ENCODE measurements at regions not wholly inside any gene's neighbourhood (a gene's known extent, or its start where the extent isn't known, plus 50 kb on each side); places are given as distances from the start of the nearest gene placed in this dataset.

DNA sequence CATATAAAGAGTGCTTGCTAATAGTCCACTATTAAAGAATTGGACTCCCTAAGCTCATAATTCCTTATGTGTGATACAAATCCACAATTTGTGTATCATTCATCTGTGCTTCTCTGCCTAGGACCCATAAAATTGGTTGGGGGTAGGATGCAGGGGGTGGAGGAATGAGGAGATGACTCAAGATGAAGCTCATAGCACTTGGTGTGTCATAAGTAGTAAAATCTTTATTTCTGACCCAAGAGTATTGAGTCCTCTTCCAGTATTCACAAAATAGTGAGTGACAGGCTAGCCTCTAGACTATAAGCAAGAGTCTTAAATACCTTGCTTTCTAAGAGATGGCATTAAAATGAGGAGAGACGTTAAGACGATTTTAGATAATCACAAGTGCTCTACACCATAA is 390.9 kb upstream of the CDH19 start:
- no peaks in the 10 kb centered on the region for H3K36me3 ChIP-seq (ENCODE audit: control insufficient read depth in 2 of 4, insufficient read depth in 4 of 4, low read length in 3 of 4)
- H2AK5ac ChIP-seq (ENCODE audit: low read depth, low read length), result no peak overlapping the region
- DNase-seq (ENCODE audit: low read depth in 1 of 2, low spot score in 2 of 2) (no peak), FAIRE-seq (no peak)
- no peaks in the 10 kb centered on the region for H4K20me1 ChIP-seq (replicated peaks in 1 of 2; ENCODE audit: control insufficient read depth in 1 of 2, insufficient read depth in 2 of 2, low read length in 2 of 2)
- H3K23ac ChIP-seq (ENCODE audit: insufficient read length), result no peak overlapping the region
- no peak overlapping the region for H3K9ac ChIP-seq (replicated peaks in 1 of 4; ENCODE audit: extremely low read depth in 1 of 4, low read depth in 3 of 4, low read length in 3 of 4)
- no peak for TF ChIP-seq RBBP5 (IDR thresholded peaks at IDR 0.05; ENCODE audit: borderline replicate concordance, low read depth, low read length)
- no peak for TF ChIP-seq TAF1 (IDR thresholded peaks at IDR 0.05; ENCODE audit: low read depth, low read length)
- no peaks in the 10 kb centered on the region for H3K79me1 ChIP-seq (ENCODE audit: low read depth, low read length)
- H2BK120ac ChIP-seq (replicated peaks; ENCODE audit: low read depth, low read length), result no peak overlapping the region
- no peak overlapping the region for H3K4ac ChIP-seq (replicated peaks; ENCODE audit: insufficient read length, low read depth, low read length)
- no peak overlapping the region for H2AFZ ChIP-seq (ENCODE audit: low read length)
- no peak overlapping the region for H3K4me3 ChIP-seq (ENCODE audit: extremely low read depth in 1 of 4, insufficient read depth in 2 of 4, low read depth in 3 of 4, low read length in 4 of 4)
- H3K4me2 ChIP-seq (ENCODE audit: insufficient read depth in 1 of 2, low read depth in 2 of 2, low read length in 2 of 2), result no peak overlapping the region
- H3K27me3 ChIP-seq (replicated peaks in 1 of 4; ENCODE audit: control insufficient read depth in 3 of 4, extremely low read depth in 1 of 4, insufficient read depth in 3 of 4, low read length in 3 of 4), result no peaks in the 10 kb centered on the region
- no peak overlapping the region for H3K14ac ChIP-seq (ENCODE audit: insufficient read length)
- CTCF ChIA-PET (ENCODE audit: partially characterized antibody), result interaction anchor here (1.7 kb wide), 1 partner anchor 8 kb away, joined by 4 read pairs; no protein-coding TSS in a partner anchor
- H4K8ac ChIP-seq (ENCODE audit: extremely low read depth, insufficient read depth, low read length), result no peak overlapping the region
- H3K23me2 ChIP-seq (ENCODE audit: low read depth, low read length), result no peaks in the 10 kb centered on the region
- H3K79me2 ChIP-seq (ENCODE audit: control insufficient read depth in 1 of 2, insufficient read depth in 2 of 2, low read length in 2 of 2), result no peaks in the 10 kb centered on the region
- no peaks in the 10 kb centered on the region for H3K9me3 ChIP-seq (ENCODE audit: insufficient read depth in 2 of 2, low read depth in 1 of 2, low read length in 1 of 2)
- WGBS, 2 experiments (ENCODE audit: extremely low coverage in 1 of 2, insufficient coverage in 1 of 2, insufficient read length in 1 of 2, insufficient replicate concordance in 2 of 2, low coverage in 1 of 2, low lambda C conversion rate in 2 of 2, missing lambda C conversion rate in 1 of 2), result 89% methylated on average over 2 of the region's 2 CpGs; no CpG with 5 or more reads in 1 of the 2 experiments
- H4K5ac ChIP-seq (ENCODE audit: insufficient read length, low read depth, low read length), result no peak overlapping the region
- H3K27ac ChIP-seq (ENCODE audit: low read depth, low read length), result no peak overlapping the region
- POLR2A ChIA-PET (ENCODE audit: partially characterized antibody), result no interaction called here
- H2BK20ac ChIP-seq (ENCODE audit: low read length), result no peak overlapping the region
- no peak overlapping the region for H3K18ac ChIP-seq (ENCODE audit: extremely low read depth, low read length)
- no peak overlapping the region for H2BK15ac ChIP-seq (ENCODE audit: low read length)
- H2BK12ac ChIP-seq (ENCODE audit: low read depth, low read length), result no peak overlapping the region
- H4K91ac ChIP-seq (replicated peaks; ENCODE audit: insufficient read length, low read length), result no peak overlapping the region
- no peak overlapping the region for H3K56ac ChIP-seq (replicated peaks; ENCODE audit: insufficient read length, low read depth, low read length)
- H2BK5ac ChIP-seq (ENCODE audit: low read depth, low read length), result no peak overlapping the region
- no peaks in the 10 kb centered on the region for H3K4me1 ChIP-seq (replicated peaks in 1 of 4; ENCODE audit: control insufficient read depth in 3 of 4, insufficient read depth in 4 of 4, low read length in 3 of 4)

All from H1 (cell line).